GM12891 (cell line): ENCODE measurements at regions not wholly inside any gene's neighbourhood (a gene's known extent, or its start where the extent isn't known, plus 50 kb on each side); places are given as distances from the start of the nearest gene placed in this dataset.
A peak's percentile ranks its signal among the peaks of the same experiment; 100 is the strongest.

Source experiments
- DNase-seq: peaks from one replicate; pipeline ENCODE4 v3.0.0; 2011; ENCODE audit warnings: low spot score; ENCODE audit not compliant: insufficient read length
- FAIRE-seq: peaks from 2 replicates; lab custom pipeline; 2011; peaks lifted over from hg19 to GRCh38; lab: Jason Lieb, UNC
- PAX5 ChIP-seq: IDR thresholded peaks from 2 replicates; pipeline ENCODE4 v1.6.1; 2011; ENCODE audit warnings: low read length, moderate library complexity, mild to moderate bottlenecking; ENCODE audit not compliant: insufficient read depth, severe bottlenecking
- POLR2A ChIP-seq: IDR thresholded peaks from 2 replicates; pipeline ENCODE4 v1.6.1; 2011; ENCODE audit warnings: low read depth, low read length, control low read depth
- POLR2AphosphoS5 ChIP-seq: IDR thresholded peaks from 2 replicates; pipeline ENCODE4 v1.6.1; 2011; ENCODE audit warnings: low read depth, low read length, control low read depth
- POU2F2 ChIP-seq: IDR thresholded peaks from 2 replicates; pipeline ENCODE4 v1.6.1; 2011; ENCODE audit warnings: low read depth, mild to moderate bottlenecking, control low read depth, low read length, moderate library complexity
- SPI1 ChIP-seq: IDR thresholded peaks from 2 replicates; pipeline ENCODE4 v1.6.1; 2011; ENCODE audit warnings: low read depth, low read length, control low read depth
- TAF1 ChIP-seq: IDR thresholded peaks from 2 replicates; pipeline ENCODE4 v1.6.1; 2011; ENCODE audit warnings: low read depth, low read length, control low read depth

- no peak for FAIRE-seq
- no peak for TF ChIP-seq POLR2AphosphoS5
- TF ChIP-seq POLR2A = no peak
- no peak for TF ChIP-seq SPI1
- TF ChIP-seq POU2F2 = no peak
- TF ChIP-seq PAX5 = no peak
- TF ChIP-seq TAF1 = no peak
- DNase-seq = no peak
These were observed 276.8 kb downstream of the GAS1 start for GRCh38 chr9:86670536-86670935.

DNA sequence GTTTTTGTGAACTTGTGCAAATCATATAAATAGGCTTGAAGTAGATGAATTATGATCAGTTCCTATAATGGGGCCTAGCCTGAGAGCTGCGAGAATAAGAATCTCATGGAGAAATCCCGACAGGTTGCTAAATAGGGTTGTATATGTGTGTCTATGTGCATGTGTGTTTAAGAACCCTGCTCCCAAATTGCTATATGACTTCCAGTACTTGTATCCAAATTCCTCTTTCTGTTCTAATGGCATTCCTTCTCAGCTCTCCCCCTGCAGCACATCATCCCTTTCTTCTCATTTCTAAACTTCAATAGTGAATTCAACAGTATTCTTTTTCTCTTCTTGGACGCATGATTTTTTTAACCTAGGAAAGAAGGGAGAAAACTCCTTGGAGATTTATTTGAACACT, 277.2 kb downstream of the GAS1 start:
- DNase-seq (no peak), FAIRE-seq (no peak)
- TF ChIP-seq PAX5 (no peak), SPI1 (no peak), POLR2AphosphoS5 (no peak), TAF1 (no peak), POLR2A (no peak), POU2F2 (no peak)

GRCh38 chr9:86669422-86669821, 277.9 kb downstream of the GAS1 start:
- no peak for TF ChIP-seq PAX5
- no peak for TF ChIP-seq POLR2AphosphoS5
- no peak for TF ChIP-seq SPI1
- TF ChIP-seq TAF1 = no peak
- TF ChIP-seq POU2F2 = no peak
- no peak for TF ChIP-seq POLR2A
- FAIRE-seq (no peak), DNase-seq (no peak)

- DNase-seq (no peak), FAIRE-seq (no peak)
- TF ChIP-seq SPI1 (0 out of 2 replicates have a peak, but pooled peaks have one; percentile 9), TAF1 (no peak)
These were observed 278.8 kb downstream of the GAS1 start for GRCh38 chr9:86668488-86668887.

GRCh38 chr9:86667307-86667706, 280.0 kb downstream of the GAS1 start:
- FAIRE-seq (no peak), DNase-seq (no peak)
- TF ChIP-seq POU2F2 (no peak), POLR2A (no peak)

- DNase-seq (no peak), FAIRE-seq (no peak)
- TF ChIP-seq PAX5 = no peak
These were observed 281.9 kb downstream of the GAS1 start for GRCh38 chr9:86665416-86665815.

- TF ChIP-seq POLR2AphosphoS5 (no peak), POLR2A (no peak), POU2F2 (no peak), TAF1 (no peak), SPI1 (no peak), PAX5 (no peak)
- FAIRE-seq = no peak
These were observed 282.7 kb downstream of the GAS1 start for GRCh38 chr9:86664603-86665002.

DNA sequence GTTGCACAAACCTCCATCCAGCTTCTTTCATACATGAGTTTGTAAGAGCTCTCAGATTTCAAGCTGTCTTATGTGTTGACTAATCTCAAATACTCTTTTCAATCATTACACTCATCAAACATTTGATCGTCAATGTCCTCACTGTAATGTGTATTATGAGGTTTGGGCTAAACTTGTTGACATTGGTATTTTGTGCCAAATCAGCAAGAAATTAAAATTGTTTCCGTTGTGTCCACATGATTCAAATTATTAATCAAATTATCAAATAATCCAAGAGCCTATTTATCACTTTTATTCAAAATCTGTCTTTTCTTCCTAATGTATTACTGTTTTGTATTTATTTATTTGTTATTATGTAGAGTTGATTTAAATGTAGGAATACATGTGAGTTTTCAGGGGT, 283.4 kb downstream of the GAS1 start:
- TF ChIP-seq PAX5 = no peak
- no peak for TF ChIP-seq SPI1
- TF ChIP-seq POLR2A = no peak
- TF ChIP-seq POU2F2 = no peak
- TF ChIP-seq POLR2AphosphoS5 = no peak
- TF ChIP-seq TAF1 = no peak
- FAIRE-seq (no peak), DNase-seq (no peak)

More at GRCh38 chr9:86664603-86665002, 282.7 kb downstream of the GAS1 start:
- DNase-seq = no peak

DNA sequence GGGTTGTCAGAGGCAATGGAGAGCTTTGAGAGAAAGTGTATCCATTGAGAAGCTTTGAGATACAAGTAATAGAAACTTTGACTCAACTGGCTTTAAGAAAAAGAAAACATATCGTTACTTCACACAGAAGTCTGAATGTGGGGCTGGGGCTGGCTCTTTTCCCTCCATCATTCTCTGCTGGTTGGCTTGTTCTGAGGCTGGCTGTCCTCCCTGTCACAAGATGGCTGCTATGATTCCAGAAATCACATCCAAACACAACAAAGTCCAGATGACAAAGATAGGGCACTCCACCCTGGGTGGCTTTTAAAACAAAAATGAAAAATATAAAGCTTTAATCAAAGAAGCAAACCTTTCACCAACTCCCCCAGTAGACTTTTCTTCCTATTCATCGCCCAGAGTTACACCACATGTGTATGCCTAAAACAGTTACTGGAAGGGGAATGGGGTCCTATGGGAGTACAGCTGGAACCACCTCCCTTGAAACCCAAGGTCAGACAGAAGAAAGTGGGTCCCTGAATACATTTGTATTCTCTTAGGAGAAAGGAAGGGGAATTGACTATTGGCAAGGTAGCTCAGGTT, 284.3 kb downstream of the GAS1 start:
- TF ChIP-seq POU2F2 (no peak), PAX5 (no peak), SPI1 (no peak), POLR2AphosphoS5 (no peak), TAF1 (no peak), POLR2A (no peak)
- DNase-seq (no peak), FAIRE-seq (no peak)

GRCh38 chr9:86660146-86660943, 287.0 kb downstream of the GAS1 start:
- TF ChIP-seq PAX5 (no peak), SPI1 (no peak), POU2F2 (no peak), TAF1 (no peak)
- DNase-seq (no peak), FAIRE-seq (no peak)
